ENCODE measurements at regions not wholly inside any gene's neighbourhood (a gene's known extent, or its start where the extent isn't known, plus 50 kb on each side); places are given as distances from the start of the nearest gene placed in this dataset.

- H3K79me2 ChIP-seq, result no peaks in the 10 kb centered on the region
- no peak for TF ChIP-seq CTCF (IDR thresholded peaks at IDR 0.05)
- H3K4me1 ChIP-seq, result no peaks in the 10 kb centered on the region
- no peak overlapping the region for H3K9ac ChIP-seq
- no peak overlapping the region for H3K27ac ChIP-seq
- H3K9me3 ChIP-seq (ENCODE audit: control insufficient read depth, low read length), result no peaks in the 10 kb centered on the region
- H3K4me2 ChIP-seq (ENCODE audit: low read length), result no peak overlapping the region
- no peak overlapping the region for H3K4me3 ChIP-seq (ENCODE audit: low read depth, low read length)
- no peaks in the 10 kb centered on the region for H3K36me3 ChIP-seq (ENCODE audit: control insufficient read depth, insufficient read depth, low read length)
- H3K27me3 ChIP-seq (ENCODE audit: control insufficient read depth, insufficient read depth, low read length), result no peaks in the 10 kb centered on the region
- peak overlapping the region; percentile 28 for H2AFZ ChIP-seq
These were observed 62.2 kb upstream of the PRPS1 start for GRCh38 chrX:107565931-107566603.

GRCh38 chrX:107566604-107567262 is 61.6 kb upstream of the PRPS1 start:
- Histone ChIP-seq H3K36me3 (ENCODE audit: control insufficient read depth, insufficient read depth, low read length) (no peaks in the 10 kb centered on the region), H3K9ac (no peak overlapping the region), H3K4me1 (no peaks in the 10 kb centered on the region), H3K79me2 (no peaks in the 10 kb centered on the region), H2AFZ (no peak overlapping the region), H3K9me3 (ENCODE audit: control insufficient read depth, low read length) (no peaks in the 10 kb centered on the region), H3K27ac (no peak overlapping the region), H3K27me3 (ENCODE audit: control insufficient read depth, insufficient read depth, low read length) (no peaks in the 10 kb centered on the region), H3K4me2 (ENCODE audit: low read length) (no peak overlapping the region), H3K4me3 (ENCODE audit: low read depth, low read length) (no peak overlapping the region)
- TF ChIP-seq CTCF (IDR thresholded peaks at IDR 0.05), result no peak

DNA sequence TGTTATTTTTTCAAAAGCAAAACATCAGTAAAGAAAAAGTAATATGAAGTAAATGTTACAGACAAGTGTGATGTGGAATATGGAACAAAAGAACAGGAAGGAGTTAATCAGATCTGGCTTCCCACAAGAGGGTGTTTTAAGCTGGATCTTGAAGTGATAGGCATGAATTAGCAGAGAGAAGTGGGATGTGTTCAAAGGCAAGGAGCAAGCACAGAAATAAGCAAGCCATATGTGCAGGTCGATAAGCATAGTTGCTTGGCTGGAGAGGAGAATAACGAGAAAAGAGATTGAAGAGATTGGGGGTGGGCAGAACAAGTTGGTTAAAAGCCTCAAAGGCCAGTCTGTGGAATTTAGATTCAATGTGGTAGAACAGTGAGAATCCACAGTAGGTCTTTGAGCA is 60.9 kb upstream of the PRPS1 start:
- H3K79me2 ChIP-seq, result no peaks in the 10 kb centered on the region
- TF ChIP-seq CTCF (IDR thresholded peaks at IDR 0.05), result no peak
- H3K27ac ChIP-seq, result no peak overlapping the region
- no peak overlapping the region for H3K9ac ChIP-seq
- H3K4me2 ChIP-seq (ENCODE audit: low read length), result no peak overlapping the region
- H3K4me3 ChIP-seq (ENCODE audit: low read depth, low read length), result no peak overlapping the region
- H3K4me1 ChIP-seq, result no peaks in the 10 kb centered on the region
- no peak overlapping the region for H2AFZ ChIP-seq
- H3K27me3 ChIP-seq (ENCODE audit: control insufficient read depth, insufficient read depth, low read length), result no peaks in the 10 kb centered on the region
- H3K9me3 ChIP-seq (ENCODE audit: control insufficient read depth, low read length), result no peaks in the 10 kb centered on the region
- H3K36me3 ChIP-seq (ENCODE audit: control insufficient read depth, insufficient read depth, low read length), result no peaks in the 10 kb centered on the region

DNA sequence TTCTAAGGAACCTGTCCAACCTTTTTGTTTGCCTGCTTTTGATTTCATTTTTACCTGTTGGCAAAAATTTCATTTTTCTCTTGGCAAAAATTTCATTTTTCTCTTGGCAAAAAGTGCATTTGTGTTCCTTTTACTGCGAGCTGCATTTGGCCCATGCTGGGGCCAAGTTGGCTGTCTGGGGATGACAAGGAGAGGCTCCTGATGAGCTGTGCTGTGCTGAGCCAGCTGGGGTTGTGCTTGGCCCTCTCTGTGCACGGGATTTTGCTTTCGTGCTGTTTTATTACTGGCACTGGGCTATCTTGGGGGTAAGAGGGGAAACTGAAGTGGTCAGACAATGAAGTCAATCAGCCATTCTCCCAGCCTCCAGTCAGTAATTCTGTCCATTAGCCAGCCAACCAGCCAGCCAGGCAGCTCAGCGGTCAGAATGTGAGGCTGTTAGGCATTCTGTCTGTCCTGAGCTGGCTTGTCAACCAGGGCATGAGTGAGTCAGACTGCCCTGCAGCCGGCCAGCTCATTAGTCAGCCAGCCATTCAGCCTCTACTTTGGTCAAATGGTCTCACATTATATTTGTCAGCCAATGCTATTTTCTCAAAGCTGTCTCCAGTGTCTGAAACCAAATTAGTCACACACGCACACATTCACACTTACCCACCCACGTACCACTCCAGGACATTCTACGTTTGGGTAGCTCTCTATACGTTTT is 56.9 kb upstream of the PRPS1 start:
- H3K79me2 ChIP-seq, result no peaks in the 10 kb centered on the region
- no peak overlapping the region for H2AFZ ChIP-seq
- no peaks in the 10 kb centered on the region for H3K9me3 ChIP-seq (ENCODE audit: control insufficient read depth, low read length)
- TF ChIP-seq CTCF (IDR thresholded peaks at IDR 0.05), result no peak
- no peak overlapping the region for H3K9ac ChIP-seq
- no peaks in the 10 kb centered on the region for H3K27me3 ChIP-seq (ENCODE audit: control insufficient read depth, insufficient read depth, low read length)
- no peaks in the 10 kb centered on the region for H3K36me3 ChIP-seq (ENCODE audit: control insufficient read depth, insufficient read depth, low read length)
- no peak overlapping the region for H3K4me2 ChIP-seq (ENCODE audit: low read length)
- no peaks in the 10 kb centered on the region for H3K4me1 ChIP-seq
- no peak overlapping the region for H3K27ac ChIP-seq
- H3K4me3 ChIP-seq (ENCODE audit: low read depth, low read length), result no peak overlapping the region

All from parathyroid adenoma (tissue), 2 donors.